RWPE2 (cell line): ENCODE measurements at regions not wholly inside any gene's neighbourhood (a gene's known extent, or its start where the extent isn't known, plus 50 kb on each side); places are given as distances from the start of the nearest gene placed in this dataset.

Experiments
- ATAC-seq: fragments of 200-7000 bp; cut with Tn5 transposase; 3 replicates; pipeline ENCODE4 v1.9.1; 2021; ENCODE audit warnings: low read depth
- DNase-seq: peaks from one replicate; pipeline ENCODE4 v3.0.0-alpha.2; 2020; ENCODE audit warnings: low spot score
- H3K27ac ChIP-seq: fragments of 450-650 bp; 2 replicates; pipeline ENCODE4 v1.5.1; 2017; ENCODE audit warnings: mild to moderate bottlenecking; ENCODE audit not compliant: poor library complexity, severe bottlenecking
- H3K27me3 ChIP-seq: fragments of 250-450 bp; sonication (Bioruptor Pico); 2 replicates; pipeline ENCODE4 v1.5.1; 2021; ENCODE audit warnings: mild to moderate bottlenecking, moderate library complexity; ENCODE audit not compliant: insufficient read depth, poor library complexity, severe bottlenecking
- H3K36me3 ChIP-seq: fragments of 250-450 bp; sonication (Bioruptor Pico); 2 replicates; pipeline ENCODE4 v1.5.1; 2020; ENCODE audit warnings: low read depth, mild to moderate bottlenecking, moderate library complexity
- H3K4me1 ChIP-seq: fragments of 250-450 bp; sonication (Bioruptor Pico); 2 replicates; pipeline ENCODE4 v1.5.1; 2021; ENCODE audit warnings: mild to moderate bottlenecking, moderate library complexity; ENCODE audit not compliant: insufficient read depth, poor library complexity, severe bottlenecking
- H3K4me3 ChIP-seq: fragments of 250-450 bp; sonication (Bioruptor Pico); 2 replicates; pipeline ENCODE4 v1.5.1; 2021; ENCODE audit warnings: mild to moderate bottlenecking, moderate library complexity; ENCODE audit not compliant: severe bottlenecking
- H3K9me3 ChIP-seq: fragments of 250-450 bp; sonication (Bioruptor Pico); 2 replicates; pipeline ENCODE4 v1.5.1; 2021; ENCODE audit warnings: mild to moderate bottlenecking, moderate library complexity; ENCODE audit not compliant: severe bottlenecking
- CTCF ChIP-seq: fragments of 450-650 bp; IDR thresholded peaks from one replicate; pipeline ENCODE4 v1.5.1; 2017; ENCODE audit warnings: mild to moderate bottlenecking, moderate library complexity; ENCODE audit not compliant: poor library complexity, severe bottlenecking

- TF ChIP-seq CTCF, result no peak
- Histone ChIP-seq H3K9me3 (no peaks in the 10 kb centered on the region), H3K27me3 (peaks cover 5% of the 10 kb centered on the region), H3K36me3 (no peaks in the 10 kb centered on the region), H3K27ac (no peak overlapping the region), H3K4me1 (no peaks in the 10 kb centered on the region), H3K4me3 (no peak overlapping the region)
- no peak for ATAC-seq
- no peak for DNase-seq
These were observed 55.1 kb upstream of the SLC25A26 start for GRCh38 chr3:66165660-66166059.

GRCh38 chr3:66164155-66164554 lies 56.6 kb upstream of the SLC25A26 start:
- H3K9me3 ChIP-seq, result no peaks in the 10 kb centered on the region
- H3K4me1 ChIP-seq, result no peaks in the 10 kb centered on the region
- no peak for DNase-seq
- no peaks in the 10 kb centered on the region for H3K36me3 ChIP-seq
- TF ChIP-seq CTCF, result no peak
- ATAC-seq, result no peak
- H3K4me3 ChIP-seq, result no peak overlapping the region
- no peak overlapping the region for H3K27ac ChIP-seq
- peaks cover 5% of the 10 kb centered on the region for H3K27me3 ChIP-seq

- Histone ChIP-seq H3K36me3 (no peaks in the 10 kb centered on the region), H3K4me3 (no peak overlapping the region), H3K27ac (no peak overlapping the region), H3K9me3 (no peaks in the 10 kb centered on the region), H3K27me3 (peaks cover 5% of the 10 kb centered on the region), H3K4me1 (no peaks in the 10 kb centered on the region)
- TF ChIP-seq CTCF, result no peak
- ATAC-seq (no peak), DNase-seq (no peak)
These were observed 57.6 kb upstream of the SLC25A26 start for GRCh38 chr3:66163222-66163621.

- no peak for TF ChIP-seq CTCF
- H3K9me3 ChIP-seq, result no peaks in the 10 kb centered on the region
- no peak for DNase-seq
- no peaks in the 10 kb centered on the region for H3K4me1 ChIP-seq
- H3K27ac ChIP-seq, result no peak overlapping the region
- H3K36me3 ChIP-seq, result no peaks in the 10 kb centered on the region
- no peak overlapping the region for H3K4me3 ChIP-seq
- H3K27me3 ChIP-seq, result peaks cover 5% of the 10 kb centered on the region
- no peak for ATAC-seq
These were observed 58.0 kb upstream of the SLC25A26 start for GRCh38 chr3:66162766-66163165.

- no peak for TF ChIP-seq CTCF
- Histone ChIP-seq H3K9me3 (no peaks in the 10 kb centered on the region), H3K4me3 (no peak overlapping the region), H3K27me3 (no peaks in the 10 kb centered on the region), H3K36me3 (no peaks in the 10 kb centered on the region), H3K4me1 (no peaks in the 10 kb centered on the region), H3K27ac (no peak overlapping the region)
- no peak for ATAC-seq
- no peak for DNase-seq
These were observed 61.7 kb upstream of the SLC25A26 start for GRCh38 chr3:66158933-66159683.
